GM21423 (cell line): ENCODE measurements at regions not wholly inside any gene's neighbourhood (a gene's known extent, or its start where the extent isn't known, plus 50 kb on each side); places are given as distances from the start of the nearest gene placed in this dataset.

Source experiments
- ATAC-seq: cut with Tn5 transposase; IDR thresholded peaks from one replicate; pipeline ENCODE4 v1.9.1; 2021; ENCODE audit warnings: mild to moderate bottlenecking, moderate library complexity; ENCODE audit not compliant: unreplicated experiment

DNA sequence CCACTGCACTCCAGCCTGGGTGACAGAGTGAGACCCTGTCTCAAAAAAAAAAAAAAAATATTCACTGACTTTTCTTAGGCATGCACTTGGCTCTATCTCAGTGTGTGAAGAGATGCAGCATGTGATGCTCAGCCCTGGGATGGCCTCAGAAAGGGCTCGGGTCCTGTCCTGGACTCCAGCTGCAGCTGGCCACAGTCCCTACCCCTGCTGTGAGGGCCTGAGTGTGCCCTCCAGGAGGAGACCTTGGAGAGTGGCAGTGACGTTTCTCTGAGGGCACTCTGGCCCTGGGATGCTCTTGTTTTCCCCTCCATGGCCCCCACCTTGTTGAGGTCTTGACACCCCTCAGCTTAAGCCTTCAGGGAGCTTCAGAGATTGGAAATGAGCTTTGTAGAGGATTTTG, 81.9 kb upstream of the POU3F1 start:
- no peak for ATAC-seq

DNA sequence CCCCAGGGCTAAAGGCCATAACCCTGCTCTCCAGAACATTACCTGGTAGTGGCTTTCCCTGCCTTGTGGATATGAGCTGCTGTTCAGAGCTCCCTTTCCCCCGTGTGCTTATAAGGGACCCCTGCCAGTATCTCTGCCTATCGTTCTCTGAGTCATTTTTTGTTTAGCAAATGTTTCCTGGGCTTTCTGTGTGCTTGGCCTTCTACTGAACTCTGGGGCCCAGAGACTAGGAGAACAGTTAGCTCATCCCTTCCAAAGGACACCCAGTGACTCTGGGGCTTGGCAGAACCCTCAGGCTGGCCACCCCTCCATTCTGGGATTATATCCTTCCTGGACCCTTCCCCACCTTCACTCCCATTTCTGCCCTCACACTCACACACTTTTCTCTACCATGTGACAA, 80.8 kb upstream of the POU3F1 start:
- ATAC-seq = no peak

DNA sequence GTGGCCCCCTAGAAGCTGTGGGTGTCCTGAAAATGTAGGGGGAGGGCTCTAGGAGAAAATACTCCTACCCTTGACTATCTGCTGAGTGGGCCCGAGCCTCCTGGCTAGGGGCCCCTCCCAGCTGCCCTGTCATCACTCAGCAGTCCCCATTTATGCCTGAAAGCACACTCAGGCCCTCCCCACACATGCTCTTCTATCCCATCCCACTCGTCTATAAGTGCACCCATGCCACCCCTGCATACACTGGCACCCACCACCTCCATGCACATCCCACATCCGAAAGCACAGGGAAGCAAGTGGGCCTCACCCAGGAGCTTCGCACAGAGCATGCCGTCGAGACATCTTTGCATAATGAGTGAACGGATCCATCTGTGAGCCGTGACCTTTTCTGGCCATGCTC, 80.4 kb upstream of the POU3F1 start:
- no peak for ATAC-seq

DNA sequence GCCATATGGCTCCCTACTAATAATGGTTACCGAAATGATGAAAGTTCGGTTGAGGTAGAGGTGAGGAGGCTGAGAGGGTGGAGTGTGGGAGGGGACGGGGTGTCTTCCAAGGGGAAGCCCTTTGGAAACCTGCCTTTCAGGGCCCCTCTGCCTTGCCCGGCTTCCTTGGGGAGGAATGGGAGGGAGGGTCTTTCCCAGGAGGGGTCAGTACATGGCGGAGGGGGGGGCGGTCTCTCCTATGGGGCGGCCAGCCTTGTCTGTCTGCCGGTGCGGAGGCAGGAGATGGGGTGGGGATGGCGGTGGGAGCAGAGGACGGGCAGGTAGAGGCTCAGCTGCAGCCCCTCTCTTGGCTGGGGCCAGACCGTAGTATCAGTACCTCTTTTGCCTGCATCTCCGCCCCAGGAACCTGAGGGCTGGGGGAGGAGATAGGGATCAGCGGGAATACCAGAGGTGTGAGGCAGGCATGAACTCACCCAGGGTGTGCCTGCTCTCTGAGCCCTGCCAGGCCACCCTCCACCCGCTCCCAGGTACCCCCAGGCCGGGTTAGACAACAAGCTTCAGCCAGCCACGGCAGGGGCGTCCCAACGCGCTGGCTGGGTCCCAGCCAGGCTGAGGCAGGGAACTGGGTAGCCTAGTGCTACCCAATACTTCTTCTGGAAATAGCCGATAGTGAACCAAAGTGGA, 79.4 kb upstream of the POU3F1 start:
- no peak for ATAC-seq

DNA sequence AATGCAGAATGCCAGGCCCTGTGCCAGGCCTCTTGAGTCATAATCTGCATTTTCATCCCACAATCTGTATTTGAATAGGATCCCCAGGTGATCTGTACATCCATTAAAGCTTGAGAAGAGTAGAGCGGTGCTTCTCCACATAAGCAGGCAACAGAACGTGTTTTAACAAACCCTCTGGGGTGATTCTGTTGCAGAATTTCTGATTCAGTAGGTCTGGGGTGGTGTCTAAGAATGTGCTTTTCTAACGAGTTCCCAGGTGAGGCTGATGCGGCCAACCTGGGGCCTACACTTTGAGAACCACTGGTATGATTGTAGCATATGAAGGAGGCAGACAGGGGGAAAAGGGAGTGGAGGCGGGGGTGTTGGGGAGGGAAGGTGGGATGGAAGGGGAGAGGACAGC, 78.4 kb upstream of the POU3F1 start:
- no peak for ATAC-seq

DNA sequence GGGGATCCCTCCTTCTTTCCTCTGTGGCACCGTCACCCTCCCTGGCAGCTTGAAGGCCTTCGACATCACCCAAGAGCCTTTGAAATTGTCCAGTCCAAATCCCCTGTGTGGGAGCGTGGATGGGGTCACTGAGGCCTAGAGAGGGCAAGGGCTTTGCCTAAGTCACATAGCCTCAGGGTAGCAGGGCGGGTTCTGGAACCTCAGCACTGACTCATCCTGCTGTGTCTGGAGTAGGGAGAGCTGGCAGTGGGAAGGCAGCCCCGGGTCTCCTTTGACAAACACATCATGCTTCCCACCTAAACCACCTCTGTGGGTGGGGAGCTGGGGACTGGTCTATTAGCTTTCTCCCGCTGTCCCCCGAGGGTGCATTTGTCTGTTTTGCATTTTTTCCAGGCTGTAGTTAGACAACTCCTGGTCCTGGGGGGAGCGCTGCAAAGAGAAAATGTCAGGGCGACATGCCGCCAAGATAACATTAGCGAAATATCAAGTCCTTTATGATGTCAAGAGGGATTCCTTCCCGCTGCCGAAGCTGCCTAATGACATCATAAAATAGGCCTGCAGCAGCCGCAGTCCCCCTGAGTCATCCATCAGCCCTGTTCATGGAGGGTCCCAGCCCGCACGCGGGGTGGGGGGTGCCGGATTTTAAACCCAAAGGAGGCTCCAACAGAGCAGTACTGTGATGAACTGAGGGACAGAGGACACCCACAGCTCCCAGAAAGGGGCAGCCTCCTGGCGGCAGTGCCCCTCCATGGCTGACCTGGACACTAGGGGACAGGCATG, 77.0 kb upstream of the POU3F1 start:
- no peak for ATAC-seq

DNA sequence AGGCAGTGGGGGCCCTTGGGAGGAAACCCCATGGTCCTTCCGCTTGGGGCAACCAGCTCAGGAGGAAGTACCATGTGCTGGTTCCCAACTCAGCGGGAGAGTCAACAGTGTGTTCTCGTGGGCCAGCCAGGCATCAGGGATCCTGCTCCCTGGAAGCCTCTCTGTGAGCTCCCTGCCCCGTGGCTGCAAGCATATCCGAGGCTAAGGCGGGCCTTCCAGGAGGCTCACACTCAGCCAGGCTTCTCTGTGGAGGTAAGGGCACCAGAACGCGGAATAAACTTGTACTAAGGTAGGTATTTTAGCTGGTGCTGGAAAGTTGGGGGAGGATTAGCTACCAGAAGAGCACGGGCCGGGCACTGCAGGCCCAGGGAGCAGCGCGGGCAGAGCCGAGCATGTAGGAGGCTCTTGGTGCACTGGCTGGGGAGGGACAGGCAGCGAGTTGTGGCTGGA, 74.7 kb upstream of the POU3F1 start:
- no peak for ATAC-seq

DNA sequence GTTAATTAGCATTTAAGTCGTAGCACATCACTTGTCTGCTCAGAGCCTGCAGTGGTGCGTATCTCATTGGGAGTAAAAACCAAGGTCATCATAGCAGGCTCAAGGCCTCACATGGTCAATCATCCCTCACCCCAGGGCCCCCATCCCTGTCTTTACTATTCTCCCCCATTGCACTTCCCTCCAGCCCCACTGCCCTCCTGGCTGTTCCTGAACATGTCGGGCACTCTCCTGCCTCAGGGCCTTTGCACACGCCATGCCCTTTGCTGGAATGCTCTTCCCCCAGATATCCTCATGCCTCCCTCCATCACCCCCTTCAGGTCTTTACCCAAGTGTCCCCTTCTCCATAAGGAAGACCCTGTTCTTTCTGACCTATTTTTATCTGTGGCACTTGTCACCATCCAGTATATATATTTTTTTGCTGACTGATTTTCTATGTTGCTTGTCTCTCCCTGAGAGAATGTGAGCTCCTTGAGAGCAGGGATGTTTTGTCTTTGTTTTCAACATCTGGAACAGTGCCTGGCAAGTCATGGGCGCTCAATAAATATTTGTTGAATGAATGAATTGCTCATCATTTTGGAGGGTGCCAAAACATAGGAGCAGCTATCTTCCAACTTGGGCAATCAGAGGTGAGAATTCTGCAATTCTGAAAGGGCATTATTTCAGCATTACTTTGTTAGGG, 74.1 kb upstream of the POU3F1 start:
- ATAC-seq = no peak

DNA sequence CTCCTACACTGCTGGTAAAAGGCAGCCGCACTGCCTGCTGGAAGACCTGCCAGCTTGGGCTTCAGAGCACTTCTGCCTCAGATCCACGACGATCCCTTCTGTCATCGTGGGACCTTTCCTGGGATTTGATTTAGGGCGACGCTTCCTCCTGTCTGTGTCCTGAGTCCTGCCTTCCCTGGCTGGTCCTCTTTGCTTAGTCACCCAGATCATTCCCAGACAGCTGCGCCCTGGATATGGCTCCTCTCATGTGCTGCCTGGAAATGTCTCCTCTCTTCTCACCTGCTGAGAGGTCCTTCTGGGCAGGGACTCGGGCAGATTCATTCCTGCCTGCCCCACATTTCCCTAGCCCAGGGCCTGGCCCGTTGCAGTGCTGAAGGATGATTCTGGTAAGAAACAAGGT, 72.4 kb upstream of the POU3F1 start:
- no peak for ATAC-seq

DNA sequence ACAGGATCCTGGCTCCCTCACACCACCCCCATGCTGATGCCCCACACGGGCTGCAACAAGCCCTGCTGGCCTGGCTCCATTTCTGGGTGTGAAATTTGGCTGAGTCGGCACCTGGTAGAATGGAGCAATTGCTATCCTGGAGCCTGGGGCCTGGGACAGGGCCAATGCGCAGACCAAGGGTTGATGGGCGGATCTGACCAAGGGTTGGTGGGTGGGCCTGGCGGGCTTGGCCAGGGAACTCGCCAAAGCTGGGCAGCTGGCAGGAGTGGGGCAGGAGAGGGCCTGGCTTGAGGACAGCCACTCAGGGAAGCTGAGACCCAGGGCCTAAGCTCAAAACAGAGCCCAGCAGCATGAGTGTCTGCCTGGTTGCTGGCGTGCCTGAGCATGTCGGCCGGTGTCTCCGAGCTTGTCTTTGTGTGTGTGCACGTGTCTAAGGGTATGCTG, 70.9 kb upstream of the POU3F1 start:
- ATAC-seq = no peak

DNA sequence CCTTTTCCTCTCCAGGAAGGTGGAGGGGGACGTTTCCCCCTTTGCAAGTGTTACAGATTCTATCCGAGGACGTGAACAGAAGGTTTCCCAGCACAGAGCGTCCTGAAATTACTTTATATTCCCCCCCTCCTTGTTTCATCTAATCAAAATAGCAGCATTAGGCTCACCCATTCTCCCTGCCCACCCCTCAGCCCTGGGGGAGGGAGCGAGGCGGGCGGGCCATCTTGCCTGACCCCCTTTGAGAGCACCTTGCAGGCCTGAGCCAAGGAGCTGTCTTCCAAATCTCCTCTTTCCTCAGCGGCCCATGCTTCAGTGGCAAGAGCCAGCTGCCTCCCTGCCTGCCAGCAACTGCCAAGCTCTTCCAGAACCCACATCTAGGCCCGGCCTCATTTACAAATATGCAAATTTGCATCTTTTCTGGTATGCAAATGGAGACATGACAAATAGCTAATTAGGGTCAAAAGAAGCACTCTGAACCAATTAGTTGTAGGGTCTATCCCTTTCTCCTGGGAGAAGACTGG, 69.1 kb upstream of the POU3F1 start:
- ATAC-seq = no peak

DNA sequence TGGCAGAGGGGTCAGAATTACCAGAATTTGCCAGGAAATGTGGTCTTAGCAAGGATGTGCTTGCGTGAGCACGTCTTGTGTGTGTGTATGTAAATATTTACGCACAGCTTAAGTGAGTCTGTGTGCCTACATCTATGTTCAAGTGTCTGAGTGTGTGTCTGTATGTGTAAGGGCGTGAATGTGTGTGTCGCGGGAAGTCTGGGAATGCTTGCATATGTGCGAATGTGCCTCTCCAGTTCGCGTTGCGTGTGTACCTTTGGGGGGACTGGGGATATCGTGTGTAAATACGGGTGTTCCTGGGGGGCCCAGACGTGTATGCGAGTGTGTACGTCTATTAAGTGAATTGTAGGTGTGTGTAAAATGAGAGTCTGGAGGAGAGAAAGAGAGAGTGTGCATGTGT, 68.6 kb upstream of the POU3F1 start:
- ATAC-seq = no peak

DNA sequence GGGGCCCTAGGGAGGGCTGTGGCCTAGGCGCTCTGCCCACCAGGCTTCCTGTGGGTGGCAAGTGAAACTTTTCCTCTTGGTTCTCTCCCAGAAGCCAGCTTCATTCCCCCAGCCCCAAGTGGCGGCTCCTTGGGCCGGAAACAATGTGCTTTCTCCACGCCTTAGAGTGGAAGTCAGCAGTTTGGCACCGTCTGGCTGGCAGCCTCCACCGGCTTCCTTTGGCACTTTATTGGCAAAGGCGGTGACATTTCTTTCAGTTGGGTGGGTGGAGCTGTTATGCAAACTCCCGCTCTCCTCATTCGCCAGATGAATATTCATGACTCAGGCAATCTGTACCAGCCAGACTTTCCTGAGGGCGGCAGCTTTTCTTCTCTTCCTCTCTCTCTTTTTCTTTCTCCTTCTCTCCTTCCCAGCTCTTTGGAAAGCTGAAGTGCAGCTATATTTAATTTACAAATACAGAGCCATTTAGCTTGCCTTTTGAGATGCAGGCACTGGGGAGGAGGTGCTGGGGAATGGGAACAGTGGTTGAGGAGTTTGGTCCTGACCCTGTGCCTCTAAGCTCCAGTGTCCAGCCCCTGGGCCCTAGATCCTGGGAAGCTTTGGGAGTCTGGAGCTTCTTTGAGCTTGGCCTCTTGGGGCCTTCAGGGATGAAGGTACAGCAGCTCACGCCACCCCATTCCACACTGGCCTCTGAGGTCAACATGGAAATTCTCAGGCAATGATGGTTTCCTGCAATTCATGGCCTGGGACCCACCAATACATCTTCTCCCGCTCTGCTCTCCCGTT, 67.8 kb upstream of the POU3F1 start:
- no peak for ATAC-seq

DNA sequence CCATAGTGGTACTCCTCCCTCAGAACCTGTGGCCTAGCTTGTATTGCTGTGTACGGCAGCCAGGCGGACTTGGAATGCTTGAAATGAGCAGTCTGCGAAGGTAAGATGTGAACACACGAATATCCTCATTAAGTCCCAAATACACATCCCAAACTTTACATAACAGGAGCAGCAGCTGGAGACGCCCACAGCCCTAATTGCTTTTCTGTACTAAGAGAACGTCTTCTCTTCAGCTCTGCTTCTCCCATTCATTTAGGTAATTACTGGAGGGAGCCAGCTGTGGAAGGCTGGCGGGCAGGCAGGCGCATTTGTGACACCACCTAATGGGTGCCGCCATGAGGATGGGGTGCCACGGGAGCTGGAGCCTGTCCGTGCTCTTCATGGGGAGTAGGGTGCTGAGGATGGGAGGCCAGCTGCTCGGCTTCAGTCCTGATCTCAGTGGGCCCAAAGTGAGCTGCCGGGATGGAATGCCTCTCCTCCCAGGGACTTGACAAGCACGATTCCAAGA, 66.6 kb upstream of the POU3F1 start:
- no peak for ATAC-seq

DNA sequence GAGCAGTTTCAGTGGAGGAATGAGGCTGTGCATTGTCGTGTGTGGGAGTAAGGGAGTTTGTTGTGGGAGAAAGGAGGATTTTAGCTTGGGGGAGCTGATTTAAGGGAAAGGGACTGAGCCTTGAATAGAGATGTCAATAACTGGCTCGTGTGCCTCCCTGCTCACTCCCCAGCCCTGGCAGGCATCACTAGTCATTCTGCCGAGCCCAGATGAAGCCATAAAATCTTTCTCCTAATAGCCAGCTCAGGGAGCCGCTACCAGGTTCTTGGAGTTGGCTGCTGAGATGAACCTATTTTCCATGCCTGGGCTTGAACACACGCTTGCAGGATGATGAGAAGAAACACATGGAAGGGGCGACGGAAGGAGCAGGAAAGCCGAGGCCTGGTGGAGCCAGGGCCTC, 65.0 kb upstream of the POU3F1 start:
- no peak for ATAC-seq

DNA sequence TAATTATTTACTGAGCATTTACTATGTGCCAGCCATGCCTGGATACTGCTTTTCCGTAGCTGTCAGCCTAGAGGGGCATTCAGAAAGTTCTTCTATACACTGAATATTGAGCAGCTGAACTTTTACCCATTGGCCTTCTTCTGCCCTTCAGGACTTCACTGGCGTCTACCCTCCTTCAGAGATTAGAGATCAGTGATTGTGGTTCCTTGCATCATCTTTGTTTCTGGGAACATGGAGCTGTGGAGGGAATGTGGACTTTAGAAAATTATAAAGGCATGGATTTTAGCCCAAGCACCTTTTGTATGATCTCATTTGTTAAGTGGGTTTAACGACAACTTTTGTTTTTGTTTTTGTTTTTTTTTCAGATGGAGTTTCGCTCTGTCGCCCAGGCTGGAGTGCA, 58.7 kb upstream of the POU3F1 start:
- ATAC-seq = no peak

DNA sequence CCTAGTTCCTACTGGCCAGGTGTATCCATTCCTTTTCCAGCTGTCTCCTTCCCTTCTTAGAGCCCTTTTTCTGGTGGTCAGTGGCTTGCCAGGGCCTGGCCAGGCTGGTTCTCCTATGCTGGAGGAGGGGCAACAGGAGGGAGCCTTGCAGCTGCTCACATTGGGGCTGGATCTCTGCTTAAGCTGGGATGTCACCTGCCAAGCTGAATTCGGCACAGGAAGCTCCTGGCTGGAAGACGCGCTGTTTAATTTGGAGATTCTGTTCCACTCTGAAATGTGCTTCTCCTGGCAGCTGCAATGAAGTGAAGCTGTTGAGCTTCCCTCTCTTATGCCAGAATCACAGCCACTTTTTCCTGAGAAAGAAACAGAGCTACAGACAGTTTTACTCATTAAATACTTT, 56.0 kb upstream of the POU3F1 start:
- no peak for ATAC-seq

DNA sequence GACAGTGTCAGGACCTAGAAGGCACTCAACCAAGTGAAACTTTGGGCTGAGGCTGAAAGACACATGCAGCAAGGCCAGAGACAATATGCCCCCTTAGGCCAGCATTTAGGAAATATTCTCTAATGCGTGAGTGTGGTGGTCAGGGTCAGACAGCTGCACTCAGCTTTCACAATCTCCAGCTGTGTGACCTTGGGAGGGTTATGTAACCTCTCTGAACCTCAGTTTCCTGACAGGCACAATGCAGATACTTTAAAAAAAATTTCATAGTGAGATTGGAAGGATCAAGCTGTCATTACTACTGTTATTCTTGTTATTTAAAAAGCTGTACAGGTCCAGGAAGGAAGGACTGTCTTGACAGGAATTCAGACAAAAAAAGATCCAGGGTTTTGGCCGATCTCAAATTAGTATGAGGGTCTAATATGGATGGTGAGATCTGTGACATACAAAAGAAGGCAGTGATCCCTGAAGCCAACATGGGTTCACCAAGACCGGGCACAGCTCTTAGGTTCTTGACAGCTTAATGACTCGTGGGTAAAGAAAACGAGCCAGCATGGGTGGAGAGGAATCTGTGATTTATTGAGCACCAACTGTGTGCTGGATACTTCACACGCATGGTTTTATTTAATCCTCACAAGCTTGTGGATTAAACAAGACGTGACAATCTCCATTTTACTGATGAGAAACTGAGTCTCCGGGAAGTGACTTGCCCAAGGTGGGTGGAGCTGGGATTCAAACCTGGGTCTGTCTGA, 54.6 kb upstream of the POU3F1 start:
- no peak for ATAC-seq

DNA sequence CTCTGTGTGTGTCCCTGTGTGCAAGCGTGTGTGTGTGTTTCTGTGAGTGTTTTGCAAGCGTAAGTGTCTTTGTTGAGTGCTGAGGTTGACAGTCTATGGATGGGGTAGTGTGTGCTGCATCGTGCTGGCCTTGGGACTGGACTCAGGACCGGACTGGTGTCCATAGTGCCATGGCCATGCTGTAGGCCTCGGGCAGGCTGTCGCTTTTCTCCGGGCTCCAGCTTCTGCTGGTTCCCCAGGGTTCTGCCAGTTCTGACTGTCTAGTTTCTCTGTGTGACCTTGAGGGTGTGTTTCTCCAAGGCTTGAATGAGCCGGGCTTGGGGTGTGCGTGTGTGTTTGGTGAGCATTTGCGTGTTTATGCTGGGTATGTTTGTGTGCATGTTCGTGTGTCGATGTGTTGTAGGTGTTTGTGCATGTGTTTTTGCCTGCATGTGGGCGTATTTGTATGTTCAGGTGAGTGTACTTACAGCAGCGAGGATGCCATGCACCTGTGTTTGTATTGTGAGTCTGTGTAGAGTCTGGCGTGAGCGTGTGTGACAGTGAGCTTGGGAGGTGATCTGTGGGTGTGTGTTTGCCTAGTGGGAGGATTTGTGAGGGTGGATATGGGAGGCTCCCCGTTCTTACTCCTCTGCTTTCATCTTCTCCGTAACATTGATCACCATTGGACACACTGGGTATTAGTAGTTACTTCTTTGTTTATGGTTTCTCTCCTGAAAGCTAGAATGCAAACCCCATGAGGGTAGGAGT, 51.7 kb upstream of the POU3F1 start:
- ATAC-seq = no peak
